ENCODE measurements at regions not wholly inside any gene's neighbourhood (a gene's known extent, or its start where the extent isn't known, plus 50 kb on each side); places are given as distances from the start of the nearest gene placed in this dataset.

DNA sequence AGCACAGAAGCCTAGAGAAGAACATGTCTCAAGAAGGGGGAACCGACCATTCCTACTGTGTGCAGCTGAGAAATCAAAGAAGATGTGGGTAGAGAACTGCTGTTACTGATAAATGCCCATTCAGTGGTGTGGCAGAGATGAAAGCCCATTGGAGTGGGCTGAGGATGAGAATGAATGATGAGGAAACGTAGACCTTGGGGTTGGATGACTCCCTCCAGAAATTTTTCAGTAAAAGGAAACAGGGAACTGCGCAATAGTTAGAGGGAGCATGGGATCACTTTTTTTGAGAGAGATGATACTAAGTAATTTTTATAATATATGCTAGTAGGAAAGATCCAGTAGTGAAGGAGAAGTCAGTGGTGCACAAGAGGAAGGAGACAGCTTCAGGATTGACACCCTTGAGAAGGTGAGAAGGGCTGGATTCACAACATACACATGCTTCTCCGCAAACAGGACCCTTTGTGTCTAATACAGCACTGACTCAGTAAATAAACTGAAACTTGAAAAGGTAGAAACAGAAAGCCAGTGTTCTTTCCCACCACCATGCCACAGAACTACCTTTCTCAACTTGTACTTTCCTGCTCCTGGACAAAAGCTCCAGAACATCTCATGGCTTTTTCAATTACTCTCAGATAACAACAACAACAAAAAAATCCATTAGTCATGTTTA, 104.7 kb upstream of the IL6 start:
- in situ Hi-C loops (cut with MboI; ENCODE audit: low pct_unique_long_range_greater_than_20kb, low sequenced_read_pairs, unreplicated experiment): no loop called here
- TF ChIP-seq, protein P1, sequence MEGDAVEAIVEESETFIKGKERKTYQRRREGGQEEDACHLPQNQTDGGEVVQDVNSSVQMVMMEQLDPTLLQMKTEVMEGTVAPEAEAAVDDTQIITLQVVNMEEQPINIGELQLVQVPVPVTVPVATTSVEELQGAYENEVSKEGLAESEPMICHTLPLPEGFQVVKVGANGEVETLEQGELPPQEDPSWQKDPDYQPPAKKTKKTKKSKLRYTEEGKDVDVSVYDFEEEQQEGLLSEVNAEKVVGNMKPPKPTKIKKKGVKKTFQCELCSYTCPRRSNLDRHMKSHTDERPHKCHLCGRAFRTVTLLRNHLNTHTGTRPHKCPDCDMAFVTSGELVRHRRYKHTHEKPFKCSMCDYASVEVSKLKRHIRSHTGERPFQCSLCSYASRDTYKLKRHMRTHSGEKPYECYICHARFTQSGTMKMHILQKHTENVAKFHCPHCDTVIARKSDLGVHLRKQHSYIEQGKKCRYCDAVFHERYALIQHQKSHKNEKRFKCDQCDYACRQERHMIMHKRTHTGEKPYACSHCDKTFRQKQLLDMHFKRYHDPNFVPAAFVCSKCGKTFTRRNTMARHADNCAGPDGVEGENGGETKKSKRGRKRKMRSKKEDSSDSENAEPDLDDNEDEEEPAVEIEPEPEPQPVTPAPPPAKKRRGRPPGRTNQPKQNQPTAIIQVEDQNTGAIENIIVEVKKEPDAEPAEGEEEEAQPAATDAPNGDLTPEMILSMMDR (IDR thresholded peaks at IDR 0.05; ENCODE audit: extremely low read depth, insufficient read depth, missing control alignments): no peak
- no peak for DNase-seq (ENCODE audit: low spot score)

DNA sequence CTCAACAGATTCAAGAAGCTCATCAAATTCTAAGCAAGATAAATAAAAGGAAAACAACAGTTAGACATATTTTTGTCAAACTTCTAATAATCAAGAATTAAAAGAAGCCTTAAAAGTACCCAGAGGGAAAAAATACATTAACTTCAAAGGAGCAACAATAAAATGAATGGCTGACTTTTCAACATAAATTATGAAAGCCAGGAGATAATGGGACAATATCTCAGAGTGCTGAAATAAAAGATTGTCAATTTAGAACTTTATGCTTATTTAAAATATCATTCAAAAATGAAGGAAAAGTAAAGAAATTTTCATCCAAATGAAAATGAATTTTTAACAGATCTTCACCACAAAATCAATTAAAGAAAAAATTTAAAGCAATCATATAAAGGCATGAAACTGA, 108.5 kb upstream of the IL6 start:
- TF ChIP-seq, protein P1 (IDR thresholded peaks at IDR 0.05; ENCODE audit: extremely low read depth, insufficient read depth, missing control alignments): no peak
- DNase-seq (ENCODE audit: low spot score): no peak
- in situ Hi-C loops (cut with MboI; ENCODE audit: low pct_unique_long_range_greater_than_20kb, low sequenced_read_pairs, unreplicated experiment): no loop called here

DNA sequence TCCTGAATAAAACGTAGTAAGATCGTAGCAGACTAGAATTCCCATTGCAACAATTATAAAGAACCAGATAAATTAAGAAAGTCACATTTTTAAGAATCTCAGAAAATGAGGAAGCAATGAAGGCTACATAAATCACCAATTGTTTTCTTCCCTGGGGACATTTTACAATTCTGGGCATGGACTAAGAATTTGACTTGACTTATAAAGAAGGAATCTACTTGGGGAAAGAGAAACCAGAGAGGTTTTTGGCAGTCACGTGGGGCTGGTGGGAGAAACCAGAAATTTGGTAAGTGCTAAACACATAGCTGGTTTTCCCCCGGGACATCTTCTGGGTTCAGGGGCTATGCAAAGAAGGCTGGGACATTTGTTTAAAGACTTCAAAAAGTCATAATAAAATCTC, 109.8 kb upstream of the IL6 start:
- no peak for DNase-seq (ENCODE audit: low spot score)
- TF ChIP-seq, protein P1 (IDR thresholded peaks at IDR 0.05; ENCODE audit: extremely low read depth, insufficient read depth, missing control alignments): no peak
- in situ Hi-C loops (cut with MboI; ENCODE audit: low pct_unique_long_range_greater_than_20kb, low sequenced_read_pairs, unreplicated experiment): no loop called here

DNA sequence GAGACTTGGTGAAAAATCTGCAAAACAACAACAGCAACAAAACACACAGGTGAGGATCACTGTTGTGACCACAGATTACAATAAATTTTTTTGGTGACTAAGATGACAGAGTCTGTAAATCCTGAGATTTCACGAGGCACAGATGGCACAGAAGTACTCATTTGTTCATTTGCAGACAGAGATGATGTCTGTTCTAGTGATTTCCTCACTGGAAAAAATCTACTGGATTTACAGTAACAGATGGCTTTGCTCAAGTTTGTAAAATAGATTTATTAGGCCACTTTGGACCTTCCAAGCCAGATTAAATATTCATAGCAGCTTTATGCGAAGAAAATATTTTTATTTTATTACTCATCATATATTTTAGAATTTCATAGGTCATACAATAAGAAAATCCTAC, 113.5 kb upstream of the IL6 start:
- no peak for DNase-seq (ENCODE audit: low spot score)
- TF ChIP-seq, protein P1 (IDR thresholded peaks at IDR 0.05; ENCODE audit: extremely low read depth, insufficient read depth, missing control alignments): no peak
- in situ Hi-C loops (cut with MboI; ENCODE audit: low pct_unique_long_range_greater_than_20kb, low sequenced_read_pairs, unreplicated experiment): no loop called here

DNA sequence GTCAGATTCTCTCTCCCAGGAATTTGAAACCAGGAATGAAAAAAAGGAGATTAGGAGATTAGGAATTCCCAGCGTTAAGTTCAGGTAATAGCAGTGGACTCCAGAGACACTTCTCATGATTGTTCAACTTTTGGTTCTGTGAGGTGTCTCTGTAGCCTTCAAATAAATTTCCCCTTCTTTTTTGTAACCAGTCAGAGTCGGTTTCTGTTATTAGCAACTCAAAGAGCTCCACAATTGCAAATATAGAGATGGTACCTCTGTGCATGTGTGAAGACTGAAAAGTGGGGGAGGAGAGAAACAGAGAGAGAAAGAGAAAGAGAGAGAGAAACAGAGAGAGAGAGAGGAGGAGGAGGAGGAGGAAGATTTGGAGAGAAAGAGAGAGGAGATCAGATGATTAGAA, 112.8 kb upstream of the STEAP1B start:
- in situ Hi-C loops (cut with MboI; ENCODE audit: low pct_unique_long_range_greater_than_20kb, low sequenced_read_pairs, unreplicated experiment): no loop called here
- no peak for DNase-seq (ENCODE audit: low spot score)
- TF ChIP-seq, protein P1 (IDR thresholded peaks at IDR 0.05; ENCODE audit: extremely low read depth, insufficient read depth, missing control alignments): no peak

DNA sequence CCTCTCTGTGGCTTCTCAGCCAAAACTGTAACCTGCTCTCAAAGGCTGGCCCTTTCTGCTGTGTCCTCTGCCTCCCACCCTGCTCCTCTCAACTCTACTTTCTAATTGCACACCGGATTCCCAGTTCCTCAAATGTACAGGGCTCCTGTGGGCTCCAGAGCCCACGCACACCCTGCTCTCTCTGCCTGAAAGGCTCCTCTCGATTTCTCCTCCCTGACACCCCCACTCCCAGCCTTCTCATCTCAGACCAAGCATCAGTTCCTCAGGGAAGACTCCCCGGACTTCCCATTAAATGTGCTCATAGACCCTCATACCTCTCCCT, 111.7 kb upstream of the STEAP1B start:
- no peak for DNase-seq (ENCODE audit: low spot score)
- TF ChIP-seq, protein P1 (IDR thresholded peaks at IDR 0.05; ENCODE audit: extremely low read depth, insufficient read depth, missing control alignments): no peak
- in situ Hi-C loops (cut with MboI; ENCODE audit: low pct_unique_long_range_greater_than_20kb, low sequenced_read_pairs, unreplicated experiment): no loop called here

Measured in GM13977 (cell line).